Spleen (tissue), 11 donors: ENCODE measurements at regions not wholly inside any gene's neighbourhood (a gene's known extent, or its start where the extent isn't known, plus 50 kb on each side); places are given as distances from the start of the nearest gene placed in this dataset.

Source experiments
- DNase-seq: peaks from one replicate; pipeline ENCODE4 v3.0.0-alpha.2; 2020
- H3K27ac ChIP-seq, 8 donors: fragments of 200-600 bp; sonication (generic) in 7 of 8; 1 replicate in 4 of 8; 2 replicates in 4 of 8; pipeline versions ENCODE4 v1.5.0 to v1.8.0; 2016 to 2021; ENCODE audit warnings: inconsistent platforms in 4 of 8, mild to moderate bottlenecking in 4 of 8, moderate library complexity in 1 of 8
- H3K27me3 ChIP-seq, 7 donors: fragments of 200-600 bp; sonication (generic) in 6 of 7; replicated peaks in 1 of 7; 1 replicate in 4 of 7; 2 replicates in 3 of 7; pipeline versions ENCODE4 v1.5.0 to v1.8.0; 2016 to 2021; ENCODE audit warnings: inconsistent platforms in 3 of 7, mild to moderate bottlenecking in 1 of 7
- H3K36me3 ChIP-seq, 6 donors: fragments of 200-600 bp; sonication (generic) in 5 of 6; 1 replicate in 4 of 6; 2 replicates in 2 of 6; pipeline versions ENCODE4 v1.5.0 to v1.8.0; 2016 to 2021; ENCODE audit warnings: inconsistent platforms in 2 of 6
- H3K4me1 ChIP-seq, 6 donors: fragments of 200-600 bp; sonication (generic) in 5 of 6; 1 replicate in 3 of 6; 2 replicates in 3 of 6; pipeline versions ENCODE4 v1.5.0 to v1.8.0; 2016 to 2021; ENCODE audit warnings: inconsistent platforms in 3 of 6
- H3K4me3 ChIP-seq, 8 donors: fragments of 200-600 bp; sonication (generic) in 7 of 8; 1 replicate in 4 of 8; 2 replicates in 4 of 8; pipeline versions ENCODE4 v1.5.0 to v1.8.0; 2016 to 2021; ENCODE audit warnings: inconsistent platforms in 4 of 8, mild to moderate bottlenecking in 4 of 8, moderate library complexity in 2 of 8
- H3K9me3 ChIP-seq, 8 donors: fragments of 200-600 bp; sonication (generic) in 7 of 8; 1 replicate in 4 of 8; 2 replicates in 4 of 8; pipeline versions ENCODE4 v1.5.0 to v1.8.0; 2016 to 2021; ENCODE audit warnings: inconsistent platforms in 4 of 8
- POLR2A ChIP-seq, 3 donors: fragments of 450-650 bp; IDR thresholded peaks; one replicate each; pipeline ENCODE4 v1.5.1; 2017; ENCODE audit warnings: antibody characterized with exemption in 3 of 3, mild to moderate bottlenecking in 1 of 3
- POLR2AphosphoS5 ChIP-seq, 3 donors: sonication (generic); formaldehyde crosslinking; IDR thresholded peaks; one replicate each; pipeline ENCODE4 v1.5.1; 2017; ENCODE audit warnings: antibody characterized with exemption in 3 of 3
- WGBS, 5 donors: extraction: QIAGEN DNeasy Blood & Tissue Kit in 3 of 5; methylation state at CpG; one replicate each; pipeline versions ENCODE4 v1.1.5 to v1.1.7; 2013 to 2018; 5-methylcytosine and 5-hydroxymethylcytosine counted together
- intact Hi-C: fragments of 100-400 bp; cut with DNase I; formaldehyde crosslinking; loops from one replicate; pipeline ENCODE4 v1.15.0; 2023; ENCODE audit warnings: low total_unique reads
- TF ChIP-seq, protein P1 (sequence below), 11 experiments: fragments of 200-600 bp in 7 of 11; fragments of 450-650 bp in 4 of 11; sonication (generic) in 4 of 11; IDR thresholded peaks in 8 of 11; conservative IDR thresholded peaks in 3 of 11; 1 replicate in 7 of 11; 2 replicates in 4 of 11; pipeline versions ENCODE4 v1.4.0 to v1.8.0; 2016 to 2021; ENCODE audit warnings: antibody characterized with exemption in 11 of 11, inconsistent platforms in 4 of 11, mild to moderate bottlenecking in 1 of 11
- donor health status: healthy with polysubstance abuse.
- donor health status: DM: no; HTN: no; CAD: no; lungs with moderate emphysema.
- donor health status: DM: no; HTN: no; CAD: no.
- donor health status: Bipolar disorder and iron deficiency.
- donor health status: healthy.
- donor health status: DM: no; HTN: no; CAD: no.
- donor health status: DM: yes; HTN: yes; CAD: no.

GRCh38 chr13:104315606-104316005, 1249.4 kb upstream of the SLC10A2 start:
- no peak for DNase-seq
- H3K4me1 ChIP-seq: no peaks in the 10 kb centered on the region
- intact Hi-C loops: no loop called here
- no peak overlapping the region for H3K4me3 ChIP-seq
- no peaks in the 10 kb centered on the region for H3K27me3 ChIP-seq
- WGBS, 5 donors: 71 to 86% (median 77%) methylated on average over 3 of the region's 3 CpGs
- no peak overlapping the region for H3K27ac ChIP-seq
- no peak for TF ChIP-seq POLR2AphosphoS5 (IDR thresholded peaks at IDR 0.05)
- TF ChIP-seq, protein P1, sequence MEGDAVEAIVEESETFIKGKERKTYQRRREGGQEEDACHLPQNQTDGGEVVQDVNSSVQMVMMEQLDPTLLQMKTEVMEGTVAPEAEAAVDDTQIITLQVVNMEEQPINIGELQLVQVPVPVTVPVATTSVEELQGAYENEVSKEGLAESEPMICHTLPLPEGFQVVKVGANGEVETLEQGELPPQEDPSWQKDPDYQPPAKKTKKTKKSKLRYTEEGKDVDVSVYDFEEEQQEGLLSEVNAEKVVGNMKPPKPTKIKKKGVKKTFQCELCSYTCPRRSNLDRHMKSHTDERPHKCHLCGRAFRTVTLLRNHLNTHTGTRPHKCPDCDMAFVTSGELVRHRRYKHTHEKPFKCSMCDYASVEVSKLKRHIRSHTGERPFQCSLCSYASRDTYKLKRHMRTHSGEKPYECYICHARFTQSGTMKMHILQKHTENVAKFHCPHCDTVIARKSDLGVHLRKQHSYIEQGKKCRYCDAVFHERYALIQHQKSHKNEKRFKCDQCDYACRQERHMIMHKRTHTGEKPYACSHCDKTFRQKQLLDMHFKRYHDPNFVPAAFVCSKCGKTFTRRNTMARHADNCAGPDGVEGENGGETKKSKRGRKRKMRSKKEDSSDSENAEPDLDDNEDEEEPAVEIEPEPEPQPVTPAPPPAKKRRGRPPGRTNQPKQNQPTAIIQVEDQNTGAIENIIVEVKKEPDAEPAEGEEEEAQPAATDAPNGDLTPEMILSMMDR (IDR thresholded peaks at IDR 0.05 in 8 of 11, conservative IDR thresholded peaks at IDR 0.05 in 3 of 11): no peak
- TF ChIP-seq POLR2A (IDR thresholded peaks at IDR 0.05): no peak
- no peaks in the 10 kb centered on the region for H3K36me3 ChIP-seq
- peaks cover 0 to 4% (median 0%) of the 10 kb centered on the region in 8 donors for H3K9me3 ChIP-seq

GRCh38 chr13:104314926-104315535, 1248.8 kb upstream of the SLC10A2 start:
- no peak overlapping the region for H3K4me3 ChIP-seq

GRCh38 chr13:104314321-104314720, 1248.1 kb upstream of the SLC10A2 start:
- Histone ChIP-seq H3K9me3 (peaks cover 0 to 4% (median 0%) of the 10 kb centered on the region in 8 donors), H3K4me1 (no peaks in the 10 kb centered on the region), H3K27me3 (no peaks in the 10 kb centered on the region), H3K4me3 (no peak overlapping the region), H3K36me3 (no peaks in the 10 kb centered on the region), H3K27ac (no peak overlapping the region)
- intact Hi-C loops: no loop called here
- no peak for DNase-seq
- 77 to 97% (median 86%) methylated on average over 1 of the region's 1 CpG for WGBS, 5 donors
- no peak for TF ChIP-seq POLR2A (IDR thresholded peaks at IDR 0.05)
- TF ChIP-seq, protein P1 (IDR thresholded peaks at IDR 0.05 in 8 of 11, conservative IDR thresholded peaks at IDR 0.05 in 3 of 11): no peak
- no peak for TF ChIP-seq POLR2AphosphoS5 (IDR thresholded peaks at IDR 0.05)

More at GRCh38 chr13:104314926-104315535, 1248.8 kb upstream of the SLC10A2 start:
- TF ChIP-seq POLR2A (IDR thresholded peaks at IDR 0.05) (no peak), POLR2AphosphoS5 (IDR thresholded peaks at IDR 0.05) (no peak)
- TF ChIP-seq, protein P1 (IDR thresholded peaks at IDR 0.05 in 8 of 11, conservative IDR thresholded peaks at IDR 0.05 in 3 of 11): no peak
- Histone ChIP-seq H3K9me3 (peaks cover 0 to 4% (median 0%) of the 10 kb centered on the region in 8 donors), H3K36me3 (no peaks in the 10 kb centered on the region), H3K27ac (no peak overlapping the region), H3K4me1 (no peaks in the 10 kb centered on the region), H3K27me3 (no peaks in the 10 kb centered on the region)
- 79 to 89% (median 81%) methylated on average over 3 of the region's 3 CpGs for WGBS, 5 donors
- DNase-seq: no peak
- intact Hi-C loops: no loop called here

- no peak for TF ChIP-seq POLR2AphosphoS5 (IDR thresholded peaks at IDR 0.05)
- TF ChIP-seq, protein P1 (IDR thresholded peaks at IDR 0.05 in 8 of 11, conservative IDR thresholded peaks at IDR 0.05 in 3 of 11): no peak
- no peak for TF ChIP-seq POLR2A (IDR thresholded peaks at IDR 0.05)
- Histone ChIP-seq H3K4me1 (no peaks in the 10 kb centered on the region), H3K4me3 (no peak overlapping the region), H3K27me3 (no peaks in the 10 kb centered on the region), H3K36me3 (no peaks in the 10 kb centered on the region), H3K9me3 (peaks cover 0 to 7% (median 0%) of the 10 kb centered on the region in 8 donors), H3K27ac (no peak overlapping the region)
- WGBS, 5 donors: 40 to 71% (median 64%) methylated on average over 2 of the region's 2 CpGs
- intact Hi-C loops: no loop called here
- no peak for DNase-seq
These were observed 1244.6 kb upstream of the SLC10A2 start for GRCh38 chr13:104310861-104311260.
